IMR-90 (cell line): ENCODE measurements at regions not wholly inside any gene's neighbourhood (a gene's known extent, or its start where the extent isn't known, plus 50 kb on each side); places are given as distances from the start of the nearest gene placed in this dataset.
"Not testable (repeated sequence)": the region's sequence is repeated elsewhere in the genome, so short reads cannot be mapped to it uniquely, and the experiment has no call there.

Experiments
- ATAC-seq: fragments of 200-7000 bp; cut with Tn5 transposase; 2 replicates; pipeline ENCODE4 v1.9.1; 2020; ENCODE audit warnings: low read depth, mild to moderate bottlenecking, moderate library complexity
- BruUV-seq: library from RNA; stranded (reverse); fragments of 400-500 nt; replicated peaks from 2 replicates; lab custom pipeline; 2021; lab: Mats Ljungman, UMichigan
- CTCF ChIA-PET: fragments of 300-600 bp; formaldehyde crosslinking; extraction: SDS; loops from one replicate; lab custom pipeline; 2021; ENCODE audit warnings: antibody characterized with exemption; lab: Yijun Ruan, JAX
- POLR2A ChIA-PET: fragments of 300-600 bp; sonication (Branson Sonifier 250); formaldehyde crosslinking; loops from one replicate; lab custom pipeline; 2022; ENCODE audit warnings: antibody characterized with exemption; ENCODE audit not compliant: unreplicated experiment; lab: Charles Lee
- DNase-seq: peaks from one replicate; pipeline ENCODE4 v3.0.0; 2013
- H2AFZ ChIP-seq: replicated peaks from 2 replicates; pipeline ENCODE3; 2013; ENCODE audit warnings: low read length, mild to moderate bottlenecking; ENCODE audit not compliant: poor library complexity
- H2AK5ac ChIP-seq: 2 replicates; pipeline ENCODE4 v1.6.1; 2013; ENCODE audit warnings: low read depth, low read length, inconsistent platforms
- H2AK9ac ChIP-seq: replicated peaks from 2 replicates; pipeline ENCODE3; 2013; ENCODE audit warnings: mild to moderate bottlenecking, low read depth, low read length, moderate library complexity; ENCODE audit not compliant: poor library complexity
- H2BK120ac ChIP-seq: 2 replicates; pipeline ENCODE4 v1.6.1; 2013; ENCODE audit warnings: low read depth, low read length, inconsistent platforms
- H2BK15ac ChIP-seq: 3 replicates; pipeline ENCODE4 v1.6.1; 2013; ENCODE audit warnings: low read depth, low read length, inconsistent platforms
- H2BK20ac ChIP-seq: 2 replicates; pipeline ENCODE4 v1.6.1; 2013; ENCODE audit warnings: low read depth, mild to moderate bottlenecking, inconsistent platforms, low read length, moderate library complexity
- H2BK5ac ChIP-seq: 2 replicates; pipeline ENCODE4 v1.6.1; 2013; ENCODE audit warnings: mild to moderate bottlenecking, low read depth, low read length, inconsistent platforms; ENCODE audit not compliant: poor library complexity, severe bottlenecking
- H3K14ac ChIP-seq: replicated peaks from 2 replicates; pipeline ENCODE4 v1.6.1; 2013; ENCODE audit warnings: low read depth, low read length, inconsistent platforms
- H3K18ac ChIP-seq: 2 replicates; pipeline ENCODE4 v1.6.1; 2013; ENCODE audit warnings: low read depth, low read length, control low read depth
- H3K23ac ChIP-seq: 2 replicates; pipeline ENCODE4 v1.6.1; 2013; ENCODE audit warnings: low read depth, low read length, inconsistent platforms
- H3K27ac ChIP-seq: 2 replicates; pipeline ENCODE4 v1.5.1; 2013; ENCODE audit warnings: mild to moderate bottlenecking, control low read depth, low read length; ENCODE audit not compliant: insufficient read depth
- H3K27me3 ChIP-seq: 2 replicates; pipeline ENCODE4 v1.6.1; 2013; ENCODE audit warnings: low read length; ENCODE audit not compliant: control insufficient read depth, insufficient read depth
- H3K36me3 ChIP-seq: 2 replicates; pipeline ENCODE4 v1.6.1; 2013; ENCODE audit warnings: low read length, mixed read lengths; ENCODE audit not compliant: control insufficient read depth, insufficient read depth
- H3K4ac ChIP-seq: 2 replicates; pipeline ENCODE4 v1.6.1; 2013; ENCODE audit warnings: low read depth, low read length, inconsistent platforms
- H3K4me1 ChIP-seq: 2 replicates; pipeline ENCODE4 v1.6.1; 2013; ENCODE audit warnings: low read length, mixed read lengths; ENCODE audit not compliant: control insufficient read depth, insufficient read depth
- H3K4me2 ChIP-seq: 2 replicates; pipeline ENCODE4 v1.6.1; 2013; ENCODE audit warnings: low read depth, mild to moderate bottlenecking, control low read depth, low read length, moderate library complexity
- H3K4me3 ChIP-seq: 2 replicates; pipeline ENCODE4 v1.5.1; 2013; ENCODE audit warnings: low read depth, mild to moderate bottlenecking, control low read depth, low read length, moderate library complexity; ENCODE audit not compliant: insufficient read depth
- H3K56ac ChIP-seq: 2 replicates; pipeline ENCODE4 v1.6.1; 2013; ENCODE audit warnings: low read length, inconsistent platforms; ENCODE audit not compliant: insufficient read depth; ENCODE audit errors: extremely low read depth
- H3K79me1 ChIP-seq, 2 experiments: 2 replicates each; pipeline ENCODE4 v1.6.1; 2013; ENCODE audit warnings: low read length in 2 of 2, inconsistent platforms in 1 of 2, low read depth in 1 of 2
- H3K9ac ChIP-seq: 2 replicates; pipeline ENCODE4 v1.6.1; 2013; ENCODE audit warnings: low read depth, low read length, control low read depth
- H3K9me1 ChIP-seq: 2 replicates; pipeline ENCODE4 v1.6.1; 2013; ENCODE audit warnings: low read length, inconsistent platforms; ENCODE audit not compliant: insufficient read depth
- H3K9me3 ChIP-seq: 2 replicates; pipeline ENCODE4 v1.6.1; 2013; ENCODE audit warnings: low read length; ENCODE audit not compliant: control insufficient read depth, insufficient read depth
- H4K20me1 ChIP-seq: 2 replicates; pipeline ENCODE4 v1.6.1; 2013; ENCODE audit warnings: low read length, inconsistent platforms; ENCODE audit not compliant: insufficient read depth
- H4K5ac ChIP-seq: 2 replicates; pipeline ENCODE4 v1.6.1; 2013; ENCODE audit warnings: mild to moderate bottlenecking, low read depth, low read length, control low read depth
- H4K8ac ChIP-seq, 2 experiments: 2 replicates each; pipeline ENCODE4 v1.6.1; 2013; ENCODE audit warnings: low read depth in 2 of 2, low read length in 2 of 2, control low read depth in 1 of 2, inconsistent platforms in 1 of 2
- H4K91ac ChIP-seq: 2 replicates; pipeline ENCODE4 v1.6.1; 2013; ENCODE audit warnings: low read depth, low read length, inconsistent platforms; ENCODE audit not compliant: insufficient read depth
- WGBS, 2 experiments: methylation state at CpG; one replicate each; pipeline versions ENCODE4 v1.1.5 to v1.1.7; 2013; ENCODE audit warnings: missing lambda C conversion rate in 2 of 2; ENCODE audit not compliant: insufficient read length in 1 of 2; ENCODE audit errors: extremely low coverage in 2 of 2; 5-methylcytosine and 5-hydroxymethylcytosine counted together
- dilution Hi-C: fragments of 300-500 bp; cut with HindIII; formaldehyde crosslinking; loops from one replicate; pipeline ENCODE4 v1.14.3; 2018; ENCODE audit warnings: low sequenced_read_pairs; ENCODE audit not compliant: unreplicated experiment
- in situ Hi-C: fragments of 300-500 bp; cut with MboI; formaldehyde crosslinking; loops from 3 replicates; pipeline ENCODE4 v1.14.3; 2019; ENCODE audit warnings: low sequenced_read_pairs, inconsistent platforms, mixed read lengths
- intact Hi-C: fragments of 100-400 bp; cut with micrococcal nuclease; formaldehyde crosslinking; loops from 2 replicates; pipeline ENCODE4 v1.10.0; 2022

GRCh38 chr21:14055746-14056515 lies 154.8 kb downstream of the LIPI start:
- H2AK9ac ChIP-seq, BruUV-seq, H3K4me3 ChIP-seq, POLR2A ChIA-PET, H3K4me2 ChIP-seq, H4K5ac ChIP-seq, DNase-seq, H3K56ac ChIP-seq, H2BK5ac ChIP-seq, H3K18ac ChIP-seq, H3K4ac ChIP-seq, H3K27me3 ChIP-seq, H3K14ac ChIP-seq, dilution Hi-C loops, H3K4me1 ChIP-seq, H4K8ac ChIP-seq, CTCF ChIA-PET, H2AK5ac ChIP-seq, H2BK20ac ChIP-seq, H3K9ac ChIP-seq, H4K20me1 ChIP-seq, H2AFZ ChIP-seq, H3K9me1 ChIP-seq, H3K27ac ChIP-seq, H2BK15ac ChIP-seq, H3K36me3 ChIP-seq, ATAC-seq, H2BK120ac ChIP-seq, H3K9me3 ChIP-seq, in situ Hi-C loops, H3K23ac ChIP-seq, H4K91ac ChIP-seq: not testable (repeated sequence)
- 100% methylated on average over 2 of the region's 6 CpGs; no CpG with 5 or more reads in 1 of the 2 experiments for WGBS, 2 experiments
- peaks cover 4 to 14% of the 10 kb centered on the region in 2 experiments; a peak in 2 of 4 replicates for H3K79me1 ChIP-seq
- intact Hi-C loops: loop anchor here (5.0 kb wide), 1 partner anchor 74 kb away; no protein-coding TSS in a partner anchor
